HepG2 (cell line): ENCODE measurements at regions not wholly inside any gene's neighbourhood (a gene's known extent, or its start where the extent isn't known, plus 50 kb on each side); places are given as distances from the start of the nearest gene placed in this dataset.
A peak's percentile ranks its signal among the peaks of the same experiment; 100 is the strongest.

Experiments used
- BORCS8-MEF2B ChIP-seq: sonication (generic); formaldehyde crosslinking; IDR thresholded peaks from 2 replicates; pipeline ENCODE4 v1.8.0; 2022; ENCODE audit warnings: mild to moderate bottlenecking, missing genetic modification reagents
- HMG20A ChIP-seq: IDR thresholded peaks from 2 replicates; pipeline ENCODE4 v1.6.1; 2016; ENCODE audit warnings: borderline replicate concordance
- KAT8 ChIP-seq: IDR thresholded peaks from 2 replicates; pipeline ENCODE4 v1.6.1; 2016; ENCODE audit warnings: missing genetic modification reagents, missing compliant biosample characterization
- NFE2L2 ChIP-seq: fragments of 150-350 bp; IDR thresholded peaks from 2 replicates; pipeline ENCODE4 v1.6.1; 2014; ENCODE audit warnings: low read length
- RBM22 ChIP-seq: fragments of 200-400 bp; formaldehyde crosslinking; optimal IDR thresholded peaks from 2 replicates; pipeline ENCODE3; 2017; ENCODE audit warnings: mild to moderate bottlenecking, low read length, moderate library complexity
- RXRA ChIP-seq: sonication (generic); formaldehyde crosslinking; IDR thresholded peaks from 2 replicates; pipeline ENCODE4 v1.5.1; 2020; ENCODE audit warnings: missing genetic modification reagents
- SIN3B ChIP-seq: fragments of 150-350 bp; IDR thresholded peaks from 2 replicates; pipeline ENCODE4 v1.6.1; 2014; ENCODE audit warnings: low read length
- TAF15 ChIP-seq: fragments of 200-400 bp; formaldehyde crosslinking; IDR thresholded peaks from one replicate; pipeline ENCODE4 v1.6.1; 2018; ENCODE audit warnings: mild to moderate bottlenecking, low read depth, low read length; ENCODE audit not compliant: poor library complexity, severe bottlenecking
- ZNF749 ChIP-seq: sonication (generic); formaldehyde crosslinking; IDR thresholded peaks from 2 replicates; pipeline ENCODE4 v1.8.0; 2022; ENCODE audit warnings: mild to moderate bottlenecking, missing genetic modification reagents, moderate library complexity, borderline replicate concordance
- TF ChIP-seq, protein P1 (sequence below): sonication (generic); formaldehyde crosslinking; IDR thresholded peaks from 2 replicates; pipeline ENCODE4 v1.8.0; 2022; ENCODE audit warnings: mild to moderate bottlenecking, missing genetic modification reagents; ENCODE audit not compliant: insufficient replicate concordance
- TF ChIP-seq, protein P2 (sequence below): IDR thresholded peaks from 2 replicates; pipeline ENCODE4 v1.6.1; 2016; ENCODE audit warnings: low read depth, missing genetic modification reagents, missing compliant biosample characterization
- TF ChIP-seq, protein P3 (sequence below), 2 experiments: fragments of 450-650 bp in 1 of 2; sonication (generic) in 1 of 2; formaldehyde crosslinking in 1 of 2; IDR thresholded peaks; 2 replicates each; pipeline versions ENCODE4 v1.6.1 to v1.8.0; 2016 to 2022; ENCODE audit warnings: antibody characterized with exemption in 1 of 2, mild to moderate bottlenecking in 1 of 2, missing genetic modification reagents in 1 of 2

DNA sequence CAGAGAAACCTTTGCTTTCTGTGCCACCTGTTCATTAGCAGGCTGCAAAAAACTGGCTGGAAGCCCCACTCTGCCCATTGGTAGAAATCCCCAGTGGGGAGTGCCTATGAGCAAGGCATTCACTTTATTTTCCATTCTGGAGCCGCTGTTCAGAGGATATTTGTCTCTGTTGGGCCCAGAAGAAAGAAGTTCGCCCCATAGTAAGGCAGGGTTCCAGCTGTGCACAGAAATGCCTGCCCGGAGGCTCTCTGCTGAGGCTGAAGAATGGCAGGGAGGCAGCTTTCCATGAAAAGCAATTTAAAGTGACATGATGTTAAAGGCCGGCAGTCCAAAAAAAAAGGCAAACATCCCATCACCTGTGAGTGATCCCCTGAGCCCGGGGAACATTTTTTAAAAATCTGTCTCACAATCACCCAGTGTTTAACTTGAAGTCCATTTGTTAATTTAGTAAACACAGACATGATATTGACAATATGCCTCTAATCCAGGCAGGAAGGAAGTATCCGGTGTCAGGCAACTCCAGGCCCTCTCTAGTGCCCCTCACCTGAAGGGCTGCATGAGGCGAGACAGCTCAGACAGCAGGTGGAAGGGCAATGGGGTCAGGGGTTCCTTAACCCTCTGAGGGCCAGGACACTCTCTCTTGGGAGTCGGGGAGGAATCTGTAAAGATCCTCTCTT is 265.1 kb upstream of the SIX2 start (continued):
- TF ChIP-seq RXRA (CRISPR knock-in tag) (peak; percentile 97), KAT8 (CRISPR knock-in tag) (peak; percentile 69), HMG20A (CRISPR knock-in tag) (peak; percentile 98), SIN3B (no peak), TAF15 (no peak), RBM22 (no peak), NFE2L2 (no peak), ZNF749 (CRISPR knock-in tag) (no peak), BORCS8-MEF2B (no peak)
- TF ChIP-seq, protein P1, sequence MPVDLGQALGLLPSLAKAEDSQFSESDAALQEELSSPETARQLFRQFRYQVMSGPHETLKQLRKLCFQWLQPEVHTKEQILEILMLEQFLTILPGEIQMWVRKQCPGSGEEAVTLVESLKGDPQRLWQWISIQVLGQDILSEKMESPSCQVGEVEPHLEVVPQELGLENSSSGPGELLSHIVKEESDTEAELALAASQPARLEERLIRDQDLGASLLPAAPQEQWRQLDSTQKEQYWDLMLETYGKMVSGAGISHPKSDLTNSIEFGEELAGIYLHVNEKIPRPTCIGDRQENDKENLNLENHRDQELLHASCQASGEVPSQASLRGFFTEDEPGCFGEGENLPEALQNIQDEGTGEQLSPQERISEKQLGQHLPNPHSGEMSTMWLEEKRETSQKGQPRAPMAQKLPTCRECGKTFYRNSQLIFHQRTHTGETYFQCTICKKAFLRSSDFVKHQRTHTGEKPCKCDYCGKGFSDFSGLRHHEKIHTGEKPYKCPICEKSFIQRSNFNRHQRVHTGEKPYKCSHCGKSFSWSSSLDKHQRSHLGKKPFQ, result no peak
- TF ChIP-seq, protein P2, sequence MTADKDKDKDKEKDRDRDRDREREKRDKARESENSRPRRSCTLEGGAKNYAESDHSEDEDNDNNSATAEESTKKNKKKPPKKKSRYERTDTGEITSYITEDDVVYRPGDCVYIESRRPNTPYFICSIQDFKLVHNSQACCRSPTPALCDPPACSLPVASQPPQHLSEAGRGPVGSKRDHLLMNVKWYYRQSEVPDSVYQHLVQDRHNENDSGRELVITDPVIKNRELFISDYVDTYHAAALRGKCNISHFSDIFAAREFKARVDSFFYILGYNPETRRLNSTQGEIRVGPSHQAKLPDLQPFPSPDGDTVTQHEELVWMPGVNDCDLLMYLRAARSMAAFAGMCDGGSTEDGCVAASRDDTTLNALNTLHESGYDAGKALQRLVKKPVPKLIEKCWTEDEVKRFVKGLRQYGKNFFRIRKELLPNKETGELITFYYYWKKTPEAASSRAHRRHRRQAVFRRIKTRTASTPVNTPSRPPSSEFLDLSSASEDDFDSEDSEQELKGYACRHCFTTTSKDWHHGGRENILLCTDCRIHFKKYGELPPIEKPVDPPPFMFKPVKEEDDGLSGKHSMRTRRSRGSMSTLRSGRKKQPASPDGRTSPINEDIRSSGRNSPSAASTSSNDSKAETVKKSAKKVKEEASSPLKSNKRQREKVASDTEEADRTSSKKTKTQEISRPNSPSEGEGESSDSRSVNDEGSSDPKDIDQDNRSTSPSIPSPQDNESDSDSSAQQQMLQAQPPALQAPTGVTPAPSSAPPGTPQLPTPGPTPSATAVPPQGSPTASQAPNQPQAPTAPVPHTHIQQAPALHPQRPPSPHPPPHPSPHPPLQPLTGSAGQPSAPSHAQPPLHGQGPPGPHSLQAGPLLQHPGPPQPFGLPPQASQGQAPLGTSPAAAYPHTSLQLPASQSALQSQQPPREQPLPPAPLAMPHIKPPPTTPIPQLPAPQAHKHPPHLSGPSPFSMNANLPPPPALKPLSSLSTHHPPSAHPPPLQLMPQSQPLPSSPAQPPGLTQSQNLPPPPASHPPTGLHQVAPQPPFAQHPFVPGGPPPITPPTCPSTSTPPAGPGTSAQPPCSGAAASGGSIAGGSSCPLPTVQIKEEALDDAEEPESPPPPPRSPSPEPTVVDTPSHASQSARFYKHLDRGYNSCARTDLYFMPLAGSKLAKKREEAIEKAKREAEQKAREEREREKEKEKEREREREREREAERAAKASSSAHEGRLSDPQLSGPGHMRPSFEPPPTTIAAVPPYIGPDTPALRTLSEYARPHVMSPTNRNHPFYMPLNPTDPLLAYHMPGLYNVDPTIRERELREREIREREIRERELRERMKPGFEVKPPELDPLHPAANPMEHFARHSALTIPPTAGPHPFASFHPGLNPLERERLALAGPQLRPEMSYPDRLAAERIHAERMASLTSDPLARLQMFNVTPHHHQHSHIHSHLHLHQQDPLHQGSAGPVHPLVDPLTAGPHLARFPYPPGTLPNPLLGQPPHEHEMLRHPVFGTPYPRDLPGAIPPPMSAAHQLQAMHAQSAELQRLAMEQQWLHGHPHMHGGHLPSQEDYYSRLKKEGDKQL (CRISPR knock-in tag), result peak; percentile 98
- TF ChIP-seq, protein P3, sequence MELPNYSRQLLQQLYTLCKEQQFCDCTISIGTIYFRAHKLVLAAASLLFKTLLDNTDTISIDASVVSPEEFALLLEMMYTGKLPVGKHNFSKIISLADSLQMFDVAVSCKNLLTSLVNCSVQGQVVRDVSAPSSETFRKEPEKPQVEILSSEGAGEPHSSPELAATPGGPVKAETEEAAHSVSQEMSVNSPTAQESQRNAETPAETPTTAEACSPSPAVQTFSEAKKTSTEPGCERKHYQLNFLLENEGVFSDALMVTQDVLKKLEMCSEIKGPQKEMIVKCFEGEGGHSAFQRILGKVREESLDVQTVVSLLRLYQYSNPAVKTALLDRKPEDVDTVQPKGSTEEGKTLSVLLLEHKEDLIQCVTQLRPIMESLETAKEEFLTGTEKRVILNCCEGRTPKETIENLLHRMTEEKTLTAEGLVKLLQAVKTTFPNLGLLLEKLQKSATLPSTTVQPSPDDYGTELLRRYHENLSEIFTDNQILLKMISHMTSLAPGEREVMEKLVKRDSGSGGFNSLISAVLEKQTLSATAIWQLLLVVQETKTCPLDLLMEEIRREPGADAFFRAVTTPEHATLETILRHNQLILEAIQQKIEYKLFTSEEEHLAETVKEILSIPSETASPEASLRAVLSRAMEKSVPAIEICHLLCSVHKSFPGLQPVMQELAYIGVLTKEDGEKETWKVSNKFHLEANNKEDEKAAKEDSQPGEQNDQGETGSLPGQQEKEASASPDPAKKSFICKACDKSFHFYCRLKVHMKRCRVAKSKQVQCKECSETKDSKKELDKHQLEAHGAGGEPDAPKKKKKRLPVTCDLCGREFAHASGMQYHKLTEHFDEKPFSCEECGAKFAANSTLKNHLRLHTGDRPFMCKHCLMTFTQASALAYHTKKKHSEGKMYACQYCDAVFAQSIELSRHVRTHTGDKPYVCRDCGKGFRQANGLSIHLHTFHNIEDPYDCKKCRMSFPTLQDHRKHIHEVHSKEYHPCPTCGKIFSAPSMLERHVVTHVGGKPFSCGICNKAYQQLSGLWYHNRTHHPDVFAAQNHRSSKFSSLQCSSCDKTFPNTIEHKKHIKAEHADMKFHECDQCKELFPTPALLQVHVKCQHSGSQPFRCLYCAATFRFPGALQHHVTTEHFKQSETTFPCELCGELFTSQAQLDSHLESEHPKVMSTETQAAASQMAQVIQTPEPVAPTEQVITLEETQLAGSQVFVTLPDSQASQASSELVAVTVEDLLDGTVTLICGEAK (IDR thresholded peaks at IDR 0.05), result no peak
- TF ChIP-seq, protein P3 (CRISPR knock-in tag; IDR thresholded peaks at IDR 0.05), result peak; percentile 48; the same call in 1 of the 2 replicates
